ENCODE measurements at regions not wholly inside any gene's neighbourhood (a gene's known extent, or its start where the extent isn't known, plus 50 kb on each side); places are given as distances from the start of the nearest gene placed in this dataset.

GRCh38 chr15:25535866-25536265 lies 97.0 kb upstream of the UBE3A start:
- H3K36me3 ChIP-seq: no peaks in the 10 kb centered on the region
- H3K4me3 ChIP-seq: no peak overlapping the region
- no peaks in the 10 kb centered on the region for H3K27me3 ChIP-seq (ENCODE audit: low read depth)
- intact Hi-C loops (cut with DNase I): no loop called here
- H3K27ac ChIP-seq: no peak overlapping the region
- TF ChIP-seq CTCF (IDR thresholded peaks at IDR 0.05): no peak
- no peak for ATAC-seq
- H3K9me3 ChIP-seq: no peaks in the 10 kb centered on the region
- no peak for DNase-seq
- no peaks in the 10 kb centered on the region for H3K4me1 ChIP-seq

- intact Hi-C loops (cut with DNase I): no loop called here
- H3K4me1 ChIP-seq: no peaks in the 10 kb centered on the region
- H3K36me3 ChIP-seq: no peaks in the 10 kb centered on the region
- H3K9me3 ChIP-seq: no peaks in the 10 kb centered on the region
- no peak overlapping the region for H3K27ac ChIP-seq
- no peak for DNase-seq
- H3K4me3 ChIP-seq: no peak overlapping the region
- no peaks in the 10 kb centered on the region for H3K27me3 ChIP-seq (ENCODE audit: low read depth)
- TF ChIP-seq CTCF (IDR thresholded peaks at IDR 0.05): no peak
- ATAC-seq: no peak
Observed at GRCh38 chr15:25534293-25534692, 95.5 kb upstream of the UBE3A start.

GRCh38 chr15:25532269-25533140 lies 93.7 kb upstream of the UBE3A start:
- no peak for DNase-seq
- no peaks in the 10 kb centered on the region for H3K4me1 ChIP-seq
- H3K4me3 ChIP-seq: no peak overlapping the region
- H3K9me3 ChIP-seq: no peaks in the 10 kb centered on the region
- no peak for ATAC-seq
- intact Hi-C loops (cut with DNase I): no loop called here
- H3K27ac ChIP-seq: no peak overlapping the region
- H3K27me3 ChIP-seq (ENCODE audit: low read depth): no peaks in the 10 kb centered on the region
- H3K36me3 ChIP-seq: no peaks in the 10 kb centered on the region
- no peak for TF ChIP-seq CTCF (IDR thresholded peaks at IDR 0.05)

GRCh38 chr15:25529774-25530173 lies 91.0 kb upstream of the UBE3A start:
- DNase-seq (no peak), ATAC-seq (no peak)
- no peak overlapping the region for H3K27ac ChIP-seq
- peaks cover under 1% of the 10 kb centered on the region for H3K9me3 ChIP-seq
- H3K36me3 ChIP-seq: no peaks in the 10 kb centered on the region
- no peaks in the 10 kb centered on the region for H3K4me1 ChIP-seq
- intact Hi-C loops (cut with DNase I): no loop called here
- no peak for TF ChIP-seq CTCF (IDR thresholded peaks at IDR 0.05)
- H3K27me3 ChIP-seq (ENCODE audit: low read depth): no peaks in the 10 kb centered on the region
- no peak overlapping the region for H3K4me3 ChIP-seq

GRCh38 chr15:25527118-25527517 lies 88.3 kb upstream of the UBE3A start:
- H3K27ac ChIP-seq: no peak overlapping the region
- no peak for ATAC-seq
- no peaks in the 10 kb centered on the region for H3K4me1 ChIP-seq
- H3K4me3 ChIP-seq: no peak overlapping the region
- no peak for DNase-seq
- intact Hi-C loops (cut with DNase I): no loop called here
- H3K9me3 ChIP-seq: peaks cover 11% of the 10 kb centered on the region
- no peaks in the 10 kb centered on the region for H3K27me3 ChIP-seq (ENCODE audit: low read depth)
- TF ChIP-seq CTCF (IDR thresholded peaks at IDR 0.05): no peak
- H3K36me3 ChIP-seq: no peaks in the 10 kb centered on the region
